Astrocyte of the cerebellum (primary cell): ENCODE measurements at regions not wholly inside any gene's neighbourhood (a gene's known extent, or its start where the extent isn't known, plus 50 kb on each side); places are given as distances from the start of the nearest gene placed in this dataset.
"Not testable (repeated sequence)": the region's sequence is repeated elsewhere in the genome, so short reads cannot be mapped to it uniquely, and the experiment has no call there.

Experiments used
- DNase-seq: peaks from one replicate; pipeline ENCODE4 v3.0.0-alpha.2; 2011; ENCODE audit warnings: low read depth
- H3K4me3 ChIP-seq: 2 replicates; pipeline ENCODE4 v1.5.1; 2011; ENCODE audit warnings: mild to moderate bottlenecking, low read depth, low read length, moderate library complexity
- CTCF ChIP-seq: IDR thresholded peaks from 2 replicates; pipeline ENCODE4 v1.5.1; 2012; ENCODE audit warnings: low read length, low read depth, moderate library complexity, mild to moderate bottlenecking; ENCODE audit errors: missing control alignments
- in situ Hi-C: cut with HindIII; loops from 2 replicates; pipeline ENCODE4 v1.10.0; 2017; ENCODE audit warnings: low sequenced_read_pairs

GRCh38 chr13:79898202-79898826 is 417.4 kb downstream of the NDFIP2 start:
- in situ Hi-C loops, result no loop called here
- H3K4me3 ChIP-seq, result no peak overlapping the region
- DNase-seq, result no peak
- TF ChIP-seq CTCF, result no peak

DNA sequence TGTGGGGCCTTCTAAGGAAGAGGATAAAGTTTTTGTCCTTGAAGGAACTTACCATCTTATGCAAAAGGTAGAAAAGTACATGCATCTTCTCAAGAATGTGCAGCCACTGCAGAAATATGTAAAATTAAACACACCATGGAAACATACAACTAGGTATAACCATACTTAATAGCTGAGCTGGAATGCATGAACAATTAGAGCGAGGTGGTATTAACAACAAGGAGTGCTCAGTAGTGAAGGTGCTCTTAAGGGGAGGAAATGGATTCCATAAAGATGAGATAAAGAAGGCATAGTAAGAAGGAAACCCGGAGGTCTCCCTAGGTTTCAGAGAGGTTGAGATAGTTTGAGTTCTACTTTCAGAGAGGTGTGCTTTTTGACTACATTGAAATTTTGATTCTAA is 415.9 kb downstream of the NDFIP2 start:
- TF ChIP-seq CTCF, result no peak
- H3K4me3 ChIP-seq, result no peak overlapping the region
- DNase-seq, result no peak
- in situ Hi-C loops, result no loop called here

DNA sequence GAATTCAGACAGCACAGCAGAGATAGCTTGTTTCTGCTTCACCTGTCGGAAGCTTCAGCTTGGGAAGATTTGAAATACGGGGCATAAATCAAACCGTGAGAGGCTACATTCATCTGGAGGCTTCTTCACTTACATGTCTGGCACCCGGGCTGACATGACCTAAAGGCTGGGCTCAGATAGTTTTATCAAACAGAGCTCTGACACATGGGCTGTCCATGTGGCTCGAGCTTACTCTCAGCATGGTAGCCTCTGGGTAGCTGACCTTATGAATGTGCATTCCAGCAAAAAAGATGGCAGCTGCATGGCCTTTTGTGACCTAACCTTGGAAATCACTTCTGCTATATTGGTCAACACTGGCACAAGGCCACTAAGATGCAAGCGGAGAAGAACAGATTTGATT is 414.5 kb downstream of the NDFIP2 start:
- in situ Hi-C loops, result no loop called here
- DNase-seq, result no peak
- TF ChIP-seq CTCF, result no peak

DNA sequence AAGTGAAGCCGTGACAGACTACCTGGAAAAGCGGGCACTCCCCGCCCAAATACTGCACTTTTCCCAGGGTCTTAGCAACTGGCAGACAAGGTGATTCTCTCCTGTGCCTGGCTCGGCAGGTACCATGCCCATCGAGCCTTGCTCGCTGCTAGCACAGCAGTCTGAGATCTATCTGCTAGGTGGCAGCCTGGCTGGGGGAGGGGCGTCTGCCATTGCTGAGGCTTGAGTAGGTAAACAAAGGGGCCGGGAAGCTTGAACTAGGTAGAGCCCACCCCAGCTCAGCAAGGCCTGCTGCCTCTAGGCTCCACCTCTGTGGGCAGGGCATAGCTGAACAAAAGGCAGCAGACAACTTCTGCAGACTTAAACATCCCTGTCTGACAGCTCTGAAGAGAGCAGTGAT is 406.3 kb downstream of the NDFIP2 start:
- in situ Hi-C loops, H3K4me3 ChIP-seq, DNase-seq: not testable (repeated sequence)

More for the DNA sequence above, 414.5 kb downstream of the NDFIP2 start:
- H3K4me3 ChIP-seq, result no peak overlapping the region

DNA sequence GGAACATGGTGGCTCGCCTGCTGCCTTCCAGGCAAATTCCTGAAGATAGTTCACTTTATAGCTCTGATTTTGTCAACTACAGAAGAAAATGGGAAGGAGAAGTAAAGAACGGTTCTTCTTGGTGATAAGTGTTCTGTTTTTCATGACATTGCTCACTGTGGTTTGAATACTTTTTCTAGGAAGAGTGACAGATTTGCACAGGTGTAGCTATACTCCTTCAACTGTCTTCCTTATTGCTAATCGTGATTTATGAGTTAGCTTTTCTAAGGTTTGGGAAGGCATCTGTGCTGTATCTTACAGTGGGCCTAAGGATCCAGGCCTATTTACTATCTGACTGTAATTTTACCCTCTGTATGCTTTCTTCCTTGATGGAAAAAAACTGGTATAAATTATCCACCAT is 405.6 kb downstream of the NDFIP2 start:
- in situ Hi-C loops, result no loop called here
- no peak for DNase-seq
- no peak for TF ChIP-seq CTCF
- H3K4me3 ChIP-seq, result no peak overlapping the region

- H3K4me3 ChIP-seq, result no peak overlapping the region
- DNase-seq, result no peak
- in situ Hi-C loops, result no loop called here
- TF ChIP-seq CTCF, result no peak
These were observed 403.9 kb downstream of the NDFIP2 start for GRCh38 chr13:79884890-79885289.

GRCh38 chr13:79883216-79883615 is 402.3 kb downstream of the NDFIP2 start:
- in situ Hi-C loops, result no loop called here
- TF ChIP-seq CTCF, result no peak
- no peak overlapping the region for H3K4me3 ChIP-seq
- DNase-seq, result no peak
